Esophagus squamous epithelium (tissue), 5 donors: ENCODE measurements at regions not wholly inside any gene's neighbourhood (a gene's known extent, or its start where the extent isn't known, plus 50 kb on each side); places are given as distances from the start of the nearest gene placed in this dataset.

ENCODE experiments used
- DNase-seq: peaks from one replicate; lab custom pipeline; 2025; lab: John Stamatoyannopoulos, UW
- H3K27ac ChIP-seq, 4 donors: fragments of 200-600 bp; sonication (generic); one replicate each; pipeline ENCODE4 v1.5.1; 2016 to 2019; ENCODE audit warnings: mild to moderate bottlenecking in 1 of 4
- H3K27me3 ChIP-seq, 4 donors: fragments of 200-600 bp; sonication (generic); 1 replicate in 3 of 4; 2 replicates in 1 of 4; pipeline versions ENCODE4 v1.5.1 to v1.6.0; 2017 to 2021; ENCODE audit warnings: antibody characterized with exemption in 1 of 4
- H3K36me3 ChIP-seq, 3 donors: fragments of 200-600 bp; sonication (generic); one replicate each; pipeline ENCODE4 v1.5.1; 2016 to 2019
- H3K4me1 ChIP-seq, 3 donors: fragments of 200-600 bp; sonication (generic); one replicate each; pipeline ENCODE4 v1.5.1; 2017 to 2019
- H3K4me3 ChIP-seq, 4 donors: fragments of 200-600 bp; sonication (generic); 1 replicate in 3 of 4; 2 replicates in 1 of 4; pipeline ENCODE4 v1.5.1; 2016 to 2019; ENCODE audit warnings: mild to moderate bottlenecking in 2 of 4, moderate library complexity in 1 of 4
- H3K9me3 ChIP-seq, 3 donors: fragments of 200-600 bp; sonication (generic); one replicate each; pipeline ENCODE4 v1.5.1; 2016 to 2019
- POLR2A ChIP-seq, 4 donors: fragments of 450-650 bp; IDR thresholded peaks; one replicate each; pipeline ENCODE4 v1.6.1; 2017; ENCODE audit warnings: antibody characterized with exemption in 4 of 4, mild to moderate bottlenecking in 4 of 4, moderate library complexity in 3 of 4
- WGBS, 2 donors: methylation state at CpG; one replicate each; pipeline ENCODE4 v1.1.5; 2018; 5-methylcytosine and 5-hydroxymethylcytosine counted together
- intact Hi-C: fragments of 100-400 bp; cut with DNase I; formaldehyde crosslinking; loops from one replicate; pipeline ENCODE4 v1.15.0; 2022
- TF ChIP-seq, protein P1 (sequence below), 6 experiments: fragments of 450-650 bp in 4 of 6; fragments of 200-600 bp in 2 of 6; sonication (generic) in 2 of 6; IDR thresholded peaks; one replicate each; pipeline ENCODE4 v1.5.1; 2016 to 2019; ENCODE audit warnings: antibody characterized with exemption in 6 of 6, mild to moderate bottlenecking in 4 of 6, moderate library complexity in 4 of 6
- donor health status: DM: yes; HTN: yes; CAD: no.

GRCh38 chr4:32855622-32856021, 2135.5 kb downstream of the PCDH7 start:
- WGBS, 2 donors, result 36 to 49% methylated on average over 2 of the region's 2 CpGs
- DNase-seq, result no peak
- intact Hi-C loops, result no loop called here
- H3K27me3 ChIP-seq, result no peaks in the 10 kb centered on the region
- no peaks in the 10 kb centered on the region for H3K9me3 ChIP-seq
- no peaks in the 10 kb centered on the region for H3K36me3 ChIP-seq
- no peak overlapping the region for H3K4me3 ChIP-seq
- no peak overlapping the region for H3K27ac ChIP-seq
- H3K4me1 ChIP-seq, result no peaks in the 10 kb centered on the region
- TF ChIP-seq, protein P1, sequence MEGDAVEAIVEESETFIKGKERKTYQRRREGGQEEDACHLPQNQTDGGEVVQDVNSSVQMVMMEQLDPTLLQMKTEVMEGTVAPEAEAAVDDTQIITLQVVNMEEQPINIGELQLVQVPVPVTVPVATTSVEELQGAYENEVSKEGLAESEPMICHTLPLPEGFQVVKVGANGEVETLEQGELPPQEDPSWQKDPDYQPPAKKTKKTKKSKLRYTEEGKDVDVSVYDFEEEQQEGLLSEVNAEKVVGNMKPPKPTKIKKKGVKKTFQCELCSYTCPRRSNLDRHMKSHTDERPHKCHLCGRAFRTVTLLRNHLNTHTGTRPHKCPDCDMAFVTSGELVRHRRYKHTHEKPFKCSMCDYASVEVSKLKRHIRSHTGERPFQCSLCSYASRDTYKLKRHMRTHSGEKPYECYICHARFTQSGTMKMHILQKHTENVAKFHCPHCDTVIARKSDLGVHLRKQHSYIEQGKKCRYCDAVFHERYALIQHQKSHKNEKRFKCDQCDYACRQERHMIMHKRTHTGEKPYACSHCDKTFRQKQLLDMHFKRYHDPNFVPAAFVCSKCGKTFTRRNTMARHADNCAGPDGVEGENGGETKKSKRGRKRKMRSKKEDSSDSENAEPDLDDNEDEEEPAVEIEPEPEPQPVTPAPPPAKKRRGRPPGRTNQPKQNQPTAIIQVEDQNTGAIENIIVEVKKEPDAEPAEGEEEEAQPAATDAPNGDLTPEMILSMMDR (IDR thresholded peaks at IDR 0.05), result no peak
- TF ChIP-seq POLR2A (IDR thresholded peaks at IDR 0.05), result no peak

DNA sequence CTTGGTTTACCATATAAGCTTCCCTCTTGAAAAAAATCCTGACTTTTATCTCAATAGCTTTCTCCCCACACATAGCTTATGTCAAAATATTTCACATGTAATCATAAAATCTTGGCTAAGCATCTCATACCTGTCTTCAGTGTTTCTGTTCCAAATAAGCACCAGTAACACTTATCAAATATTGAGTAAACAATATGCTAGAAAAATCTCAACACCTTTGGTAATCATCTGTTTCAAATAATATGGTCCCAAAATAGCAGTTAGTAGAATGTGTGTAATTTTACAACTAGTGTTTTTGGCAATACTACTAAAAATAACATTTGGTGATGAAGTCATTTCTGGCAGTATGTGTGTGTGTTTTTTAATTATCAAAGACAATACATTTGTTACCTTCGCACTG, 2138.2 kb downstream of the PCDH7 start:
- WGBS, 2 donors, result 84 to 88% methylated on average over 1 of the region's 1 CpG

DNA sequence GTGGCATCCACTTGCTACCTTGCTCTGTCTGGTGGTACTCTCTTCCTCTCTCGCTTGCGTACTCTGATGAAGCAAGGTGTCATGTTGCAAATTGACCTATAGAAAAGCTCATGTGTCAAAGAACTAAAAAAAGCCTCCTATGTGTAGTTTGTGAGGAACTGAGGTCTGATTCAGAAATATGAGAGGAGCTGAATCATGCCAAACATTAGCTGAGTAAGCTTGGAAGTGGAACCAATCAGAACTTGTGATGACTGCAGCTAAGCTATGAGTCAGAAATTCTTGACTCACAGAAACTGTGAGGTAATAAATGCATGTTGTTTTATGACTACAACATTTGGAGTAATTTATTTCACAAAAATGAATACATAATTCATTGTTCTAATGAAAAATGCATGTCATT, 2138.8 kb downstream of the PCDH7 start:
- H3K27ac ChIP-seq, result no peak overlapping the region
- H3K4me3 ChIP-seq, result no peak overlapping the region
- H3K9me3 ChIP-seq, result no peaks in the 10 kb centered on the region
- no peaks in the 10 kb centered on the region for H3K36me3 ChIP-seq
- no peak for TF ChIP-seq POLR2A (IDR thresholded peaks at IDR 0.05)
- TF ChIP-seq, protein P1 (IDR thresholded peaks at IDR 0.05), result no peak
- H3K4me1 ChIP-seq, result no peaks in the 10 kb centered on the region
- no peaks in the 10 kb centered on the region for H3K27me3 ChIP-seq
- WGBS, 2 donors, result 42 to 88% methylated on average over 2 of the region's 2 CpGs
- DNase-seq, result no peak
- intact Hi-C loops, result no loop called here

More for the DNA sequence above, 2138.2 kb downstream of the PCDH7 start:
- no peaks in the 10 kb centered on the region for H3K9me3 ChIP-seq
- intact Hi-C loops, result no loop called here
- TF ChIP-seq, protein P1 (IDR thresholded peaks at IDR 0.05), result no peak
- TF ChIP-seq POLR2A (IDR thresholded peaks at IDR 0.05), result no peak
- DNase-seq, result no peak
- H3K27me3 ChIP-seq, result no peaks in the 10 kb centered on the region
- no peak overlapping the region for H3K4me3 ChIP-seq
- H3K4me1 ChIP-seq, result no peaks in the 10 kb centered on the region
- H3K27ac ChIP-seq, result no peak overlapping the region
- no peaks in the 10 kb centered on the region for H3K36me3 ChIP-seq

DNA sequence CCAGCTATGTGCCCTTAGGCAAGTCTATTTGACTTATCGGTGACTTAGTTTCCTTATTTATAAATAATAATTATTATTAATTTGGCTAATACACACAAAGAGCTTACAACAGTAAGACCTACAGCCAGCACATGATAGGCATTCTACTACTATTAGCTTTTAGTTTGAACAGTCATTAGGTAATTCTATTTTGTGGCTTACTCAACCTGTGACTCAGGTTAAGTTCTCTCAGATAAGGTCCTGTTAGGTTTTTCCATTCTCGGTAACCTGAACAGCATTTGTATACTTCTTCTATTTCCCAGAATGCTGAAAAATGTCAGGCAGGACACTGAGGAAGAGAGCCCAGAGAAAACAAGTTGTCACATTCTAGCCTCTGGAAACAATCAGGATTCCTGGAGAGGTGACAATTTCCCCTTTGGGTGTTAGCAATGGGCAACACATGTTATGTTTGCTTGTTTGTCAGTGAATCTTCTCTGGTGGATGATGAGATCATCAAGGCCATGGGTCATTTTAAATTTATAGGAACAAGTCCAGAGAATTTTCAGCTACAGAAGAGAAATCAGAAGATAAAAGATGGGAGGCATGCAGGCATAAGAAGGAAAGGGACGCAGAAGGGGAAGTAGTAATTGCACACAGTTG, 2144.7 kb downstream of the PCDH7 start:
- whole genome bisulfite sequencing, 2 donors, result 69 to 80% methylated on average over 3 of the region's 3 CpGs
- no peaks in the 10 kb centered on the region for H3K4me1 ChIP-seq
- intact Hi-C loops, result no loop called here
- no peak overlapping the region for H3K27ac ChIP-seq
- no peaks in the 10 kb centered on the region for H3K9me3 ChIP-seq
- no peak overlapping the region for H3K4me3 ChIP-seq
- no peaks in the 10 kb centered on the region for H3K36me3 ChIP-seq
- no peaks in the 10 kb centered on the region for H3K27me3 ChIP-seq
- no peak for DNase-seq
- TF ChIP-seq, protein P1 (IDR thresholded peaks at IDR 0.05), result no peak
- TF ChIP-seq POLR2A (IDR thresholded peaks at IDR 0.05), result no peak

DNA sequence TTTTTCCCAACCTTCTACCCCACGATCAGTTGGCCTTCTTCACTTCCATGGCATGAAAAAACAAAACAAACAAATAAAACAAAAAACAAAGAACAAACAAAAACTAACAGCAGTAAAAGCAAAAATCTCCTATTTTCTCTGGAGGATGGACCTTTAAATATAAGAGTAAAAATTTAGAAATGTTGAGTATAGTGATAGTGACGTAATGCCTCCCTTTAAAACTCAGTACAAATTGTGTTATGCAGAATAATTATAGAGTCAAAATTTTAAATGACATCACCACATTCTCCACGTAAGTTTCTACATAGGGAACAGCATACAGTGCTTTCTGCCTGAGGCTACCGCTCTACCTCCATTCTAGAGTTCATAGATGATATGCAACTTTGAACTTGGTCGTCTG, 2156.4 kb downstream of the PCDH7 start:
- Histone ChIP-seq H3K9me3 (no peaks in the 10 kb centered on the region), H3K27me3 (no peaks in the 10 kb centered on the region), H3K36me3 (no peaks in the 10 kb centered on the region), H3K27ac (no peak overlapping the region), H3K4me3 (no peak overlapping the region), H3K4me1 (no peaks in the 10 kb centered on the region)
- intact Hi-C loops, result no loop called here
- TF ChIP-seq, protein P1 (IDR thresholded peaks at IDR 0.05), result no peak
- no peak for TF ChIP-seq POLR2A (IDR thresholded peaks at IDR 0.05)
- WGBS, 2 donors, result 67 to 68% methylated on average over 5 of the region's 5 CpGs
- DNase-seq, result no peak
